ENCODE measurements at regions not wholly inside any gene's neighbourhood (a gene's known extent, or its start where the extent isn't known, plus 50 kb on each side); places are given as distances from the start of the nearest gene placed in this dataset.
A peak's percentile ranks its signal among the peaks of the same experiment; 100 is the strongest.

DNA sequence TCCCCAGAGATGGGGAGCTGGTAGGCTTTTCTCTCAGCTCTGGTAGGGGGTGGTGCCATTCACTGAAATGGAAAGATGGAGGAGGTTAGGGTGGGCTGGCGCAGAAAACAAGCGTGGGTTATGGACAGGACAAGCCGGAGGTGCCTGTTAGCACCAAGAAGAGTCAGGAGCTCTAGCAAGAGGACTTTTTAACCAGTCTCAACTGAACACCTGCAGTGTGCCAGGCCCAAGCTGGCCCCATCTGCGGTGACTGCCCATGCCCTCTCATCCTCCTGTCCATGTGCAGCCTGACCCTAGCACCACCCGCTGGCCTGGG lies 254.4 kb downstream of the RHOU start:
- no peak for DNase-seq (ENCODE audit: low spot score)

- DNase-seq (ENCODE audit: low spot score) = peak; percentile 73
Measured at GRCh38 chr1:228989992-228990827, 254.9 kb downstream of the RHOU start.

- DNase-seq (ENCODE audit: low spot score) = no peak
Measured at GRCh38 chr1:228990906-228991569, 255.8 kb downstream of the RHOU start.

GRCh38 chr1:228992044-228992443 lies 256.8 kb downstream of the RHOU start:
- DNase-seq (ENCODE audit: low spot score) = no peak

GRCh38 chr1:228992907-228993535 lies 257.7 kb downstream of the RHOU start:
- no peak for DNase-seq (ENCODE audit: low spot score)

- no peak for DNase-seq (ENCODE audit: low spot score)
Measured at GRCh38 chr1:228994676-228995594, 259.7 kb downstream of the RHOU start.

DNA sequence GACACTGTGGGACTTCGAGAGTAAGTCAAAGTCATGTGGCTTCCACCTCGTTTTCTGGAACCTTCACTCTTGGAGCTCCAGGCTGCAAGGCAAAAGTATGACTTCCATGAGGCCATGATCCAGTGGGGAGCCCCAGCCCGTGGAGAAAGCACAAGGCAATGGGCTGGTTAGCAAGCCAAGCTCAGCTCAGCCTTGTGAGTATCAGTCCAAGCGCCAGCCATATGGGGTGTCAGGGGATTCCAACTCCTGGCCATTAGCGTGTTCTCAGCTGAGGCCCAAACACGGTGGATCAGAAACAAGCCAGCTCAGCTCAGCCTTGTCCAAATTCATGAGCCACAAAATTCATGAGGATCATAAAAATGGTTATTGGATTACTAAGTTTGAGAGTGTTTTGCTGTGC lies 261.0 kb downstream of the RHOU start:
- DNase-seq (ENCODE audit: low spot score) = no peak

- DNase-seq (ENCODE audit: low spot score) = no peak
Measured at GRCh38 chr1:228997721-228998144, 262.5 kb downstream of the RHOU start.

DNA sequence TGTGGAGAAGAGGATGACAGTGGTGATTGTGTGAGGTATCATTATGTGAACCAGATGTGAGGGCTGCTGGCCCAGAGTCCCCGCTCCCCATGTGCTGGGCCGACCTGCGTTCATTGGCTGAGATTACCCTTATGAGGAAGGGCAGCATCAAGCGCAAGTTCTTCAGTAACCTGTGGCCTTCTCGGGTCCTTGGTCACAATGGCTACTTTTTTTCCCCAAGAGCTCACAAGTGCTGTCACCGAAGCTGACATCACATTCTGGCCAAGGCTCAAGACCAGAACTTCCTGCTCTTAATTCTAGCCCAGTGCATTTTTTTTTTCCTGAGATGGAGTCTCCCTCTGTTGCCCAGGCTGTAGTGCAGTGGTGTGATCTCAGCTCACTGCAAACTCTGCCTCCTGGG lies 262.9 kb downstream of the RHOU start:
- DNase-seq (ENCODE audit: low spot score) = no peak

- no peak for DNase-seq (ENCODE audit: low spot score)
Measured at GRCh38 chr1:228999446-229000170, 264.3 kb downstream of the RHOU start.

GRCh38 chr1:229000187-229000586 lies 264.9 kb downstream of the RHOU start:
- DNase-seq (ENCODE audit: low spot score) = no peak

DNA sequence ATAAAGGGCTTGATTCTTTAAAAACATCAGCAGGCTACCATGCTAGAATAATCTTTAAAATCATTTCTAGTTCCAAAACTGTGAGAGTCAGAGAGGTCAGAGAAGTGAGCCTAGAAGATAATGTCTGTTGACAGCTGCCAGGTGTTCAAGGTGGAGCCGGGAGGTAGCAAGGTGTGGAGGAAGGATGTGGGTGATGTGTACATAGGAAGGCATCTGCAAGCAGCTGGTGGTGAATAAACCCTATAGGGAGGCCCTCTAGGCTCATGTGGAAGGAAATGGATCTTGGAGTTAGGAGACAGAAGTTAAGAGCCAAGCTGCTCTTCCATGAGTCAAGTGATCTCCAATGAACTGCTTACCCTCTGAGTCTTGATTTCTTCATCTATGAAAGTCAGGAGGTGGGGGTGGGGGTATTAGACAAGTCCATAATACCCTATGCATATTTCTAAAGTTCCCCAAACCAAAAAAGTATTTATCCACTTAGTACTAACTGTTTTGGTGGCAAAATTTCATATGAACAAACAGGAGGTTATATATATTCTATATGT lies 266.3 kb downstream of the RHOU start:
- DNase-seq (ENCODE audit: low spot score) = no peak

GRCh38 chr1:229002037-229002436 lies 266.8 kb downstream of the RHOU start:
- no peak for DNase-seq (ENCODE audit: low spot score)

DNA sequence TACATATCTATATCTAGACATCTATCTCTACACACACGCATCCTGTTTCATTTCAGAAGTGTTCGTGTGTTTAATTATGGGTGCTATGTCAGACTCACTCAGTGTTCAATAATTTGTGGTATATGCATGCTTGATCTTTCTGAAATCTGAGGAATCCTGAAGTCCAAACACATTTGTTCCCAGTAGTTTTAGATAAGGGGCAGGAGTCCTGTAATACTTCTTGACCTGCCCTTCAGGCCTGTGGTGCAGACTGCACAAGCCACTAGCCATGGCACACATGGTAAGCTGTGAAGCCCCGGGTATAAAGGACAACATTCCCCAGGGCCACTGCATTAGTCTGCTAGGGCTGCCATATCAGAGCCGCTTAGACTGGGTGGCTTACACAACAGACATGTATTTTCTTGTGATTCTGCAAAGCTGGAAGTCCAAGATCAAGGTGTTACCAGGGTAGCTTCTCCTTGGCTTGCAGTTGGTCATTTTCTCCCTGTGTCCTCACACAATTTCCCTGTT lies 267.2 kb downstream of the RHOU start:
- no peak for DNase-seq (ENCODE audit: low spot score)

GRCh38 chr1:229003233-229004031 lies 267.5 kb upstream of the RAB4A start:
- peak; percentile 44 for DNase-seq (ENCODE audit: low spot score)

GRCh38 chr1:229004066-229004833 lies 266.7 kb upstream of the RAB4A start:
- no peak for DNase-seq (ENCODE audit: low spot score)

DNA sequence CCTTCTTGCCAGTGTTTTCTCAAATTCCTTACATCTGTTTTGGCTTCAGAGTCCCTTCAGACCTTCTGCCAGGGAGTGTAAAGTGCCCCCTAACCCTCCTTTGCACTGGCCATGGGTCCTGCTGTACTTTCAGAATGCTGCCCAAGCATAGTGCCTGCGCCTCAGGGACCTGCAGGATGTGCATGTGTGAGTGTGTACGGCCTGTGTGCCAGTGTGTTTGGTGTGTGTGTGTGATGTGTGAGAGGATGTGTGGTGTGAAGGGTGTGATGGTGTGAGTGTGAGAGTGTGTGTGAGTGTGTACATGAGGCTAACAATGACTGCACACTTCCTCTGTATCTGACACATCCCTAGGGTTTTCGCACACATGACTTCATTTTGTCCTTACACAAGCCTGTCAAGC lies 265.8 kb upstream of the RAB4A start:
- no peak for DNase-seq (ENCODE audit: low spot score)

DNA sequence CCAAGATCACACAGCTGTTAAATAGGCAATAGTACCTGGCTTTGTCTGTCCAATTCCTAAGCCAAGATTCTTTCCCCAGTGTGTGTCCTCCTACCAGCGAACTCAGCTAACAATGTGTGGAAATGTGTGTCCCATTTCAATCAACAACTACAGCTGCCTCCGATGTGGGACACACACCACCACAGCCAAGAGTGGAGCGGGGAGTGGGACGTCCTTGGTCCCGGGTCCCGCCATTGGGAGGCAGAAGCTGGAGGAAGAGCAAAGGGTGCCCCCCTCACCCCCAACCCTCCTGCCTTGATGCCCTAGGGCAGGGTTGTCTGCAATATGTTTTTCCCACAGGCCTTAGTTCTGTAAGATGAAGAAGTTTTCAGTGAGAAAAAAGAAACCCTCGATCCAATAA lies 265.4 kb upstream of the RAB4A start:
- no peak for DNase-seq (ENCODE audit: low spot score)
